AG08395 (cell line): ENCODE measurements at regions not wholly inside any gene's neighbourhood (a gene's known extent, or its start where the extent isn't known, plus 50 kb on each side); places are given as distances from the start of the nearest gene placed in this dataset.

Source experiments
- DNase-seq: peaks from one replicate; pipeline ENCODE4 v3.0.0; 2012; ENCODE audit warnings: mixed read lengths, low spot score

DNA sequence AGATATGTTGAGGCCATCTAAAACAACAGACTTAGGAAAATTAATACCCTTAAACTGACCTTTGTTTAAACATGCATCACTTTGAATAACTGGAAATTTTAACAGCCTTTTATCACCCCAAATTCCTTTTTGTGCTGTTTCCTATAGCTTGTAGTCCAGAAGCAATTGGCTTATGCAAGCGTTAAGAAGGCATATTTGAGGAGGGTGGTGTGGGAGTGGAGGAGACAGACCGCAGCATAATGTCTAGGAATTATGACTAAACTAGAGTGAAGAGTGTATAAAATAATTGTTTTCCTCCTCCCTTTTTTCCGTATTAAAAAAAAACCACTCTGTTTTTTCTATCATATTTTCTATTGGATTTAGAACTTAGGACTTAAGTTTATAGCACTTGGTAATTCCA, 51.8 kb upstream of the MPDZ start:
- DNase-seq = no peak

DNA sequence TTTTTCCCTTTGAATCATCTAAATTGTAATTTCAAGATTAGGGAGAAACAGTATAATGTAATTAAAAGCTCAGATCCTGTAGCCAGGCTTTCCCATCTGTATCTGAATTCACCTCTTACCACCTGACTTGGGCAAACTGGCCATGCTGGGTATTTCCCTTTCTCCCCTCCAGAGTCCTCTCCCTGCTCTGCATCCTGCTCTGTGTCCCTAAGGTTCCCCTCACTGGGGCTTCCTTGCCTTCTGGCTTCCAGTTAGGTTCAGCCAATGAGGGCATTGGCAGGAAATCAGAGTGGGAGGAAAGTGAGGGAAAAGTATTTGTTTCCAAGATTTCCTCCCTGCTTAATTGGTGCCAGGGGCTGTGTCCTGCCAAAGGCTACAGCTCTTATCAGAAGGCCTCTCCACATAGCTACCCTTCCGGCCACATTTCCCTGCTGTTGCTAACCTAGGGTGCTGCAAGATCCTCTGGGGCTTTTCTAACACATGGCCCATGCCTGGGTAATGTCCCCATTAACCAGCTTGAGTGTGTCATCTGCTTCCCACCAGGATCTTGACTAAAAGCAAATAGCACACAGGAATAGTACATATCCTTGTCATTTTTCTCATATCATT, 51.0 kb upstream of the MPDZ start:
- no peak for DNase-seq
